ENCODE measurements at regions not wholly inside any gene's neighbourhood (a gene's known extent, or its start where the extent isn't known, plus 50 kb on each side); places are given as distances from the start of the nearest gene placed in this dataset.

- TF ChIP-seq YY1 (IDR thresholded peaks at IDR 0.05; ENCODE audit: insufficient read depth, insufficient read length) (no peak), ZNF274 (IDR thresholded peaks at IDR 0.05; ENCODE audit: low read depth, low read length) (no peak)
Measured at GRCh38 chr5:34505731-34506130, 150.4 kb upstream of the RAI14 start.

Data from NT2/D1 (cell line).